GM23248 (cell line): ENCODE measurements at regions not wholly inside any gene's neighbourhood (a gene's known extent, or its start where the extent isn't known, plus 50 kb on each side); places are given as distances from the start of the nearest gene placed in this dataset.

Experiments used
- EZH2 ChIP-seq: fragments of 200-600 bp; sonication (generic); IDR thresholded peaks from 2 replicates; pipeline ENCODE4 v1.6.1; 2018; ENCODE audit warnings: antibody characterized with exemption, mild to moderate bottlenecking; ENCODE audit not compliant: insufficient read depth, poor library complexity, severe bottlenecking
- EZH2phosphoT487 ChIP-seq: fragments of 200-600 bp; sonication (generic); IDR thresholded peaks from 2 replicates; pipeline ENCODE4 v1.6.1; 2018; ENCODE audit warnings: antibody characterized with exemption, moderate library complexity, mild to moderate bottlenecking, low read depth; ENCODE audit not compliant: insufficient read depth

DNA sequence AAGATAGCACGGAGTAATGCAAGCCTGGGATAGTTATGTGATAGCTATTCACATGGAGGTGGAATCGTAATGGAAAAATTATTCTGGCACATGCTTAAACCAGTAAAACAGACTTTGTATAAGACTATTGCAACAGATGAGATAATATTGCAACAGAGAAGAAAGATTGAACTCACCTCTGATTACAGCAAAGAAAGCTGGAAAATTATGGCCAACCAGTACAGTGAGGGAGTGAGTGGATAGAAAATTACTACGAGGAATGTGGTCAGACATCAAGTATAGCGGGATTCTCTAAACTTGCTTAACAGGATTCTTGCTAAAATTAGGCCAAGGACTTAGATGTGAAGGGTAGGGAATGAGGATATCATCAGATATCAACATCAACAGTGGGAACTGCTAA lies 397.6 kb upstream of the KLHL1 start:
- TF ChIP-seq EZH2 (no peak), EZH2phosphoT487 (no peak)
